ENCODE measurements at regions not wholly inside any gene's neighbourhood (a gene's known extent, or its start where the extent isn't known, plus 50 kb on each side); places are given as distances from the start of the nearest gene placed in this dataset.

DNA sequence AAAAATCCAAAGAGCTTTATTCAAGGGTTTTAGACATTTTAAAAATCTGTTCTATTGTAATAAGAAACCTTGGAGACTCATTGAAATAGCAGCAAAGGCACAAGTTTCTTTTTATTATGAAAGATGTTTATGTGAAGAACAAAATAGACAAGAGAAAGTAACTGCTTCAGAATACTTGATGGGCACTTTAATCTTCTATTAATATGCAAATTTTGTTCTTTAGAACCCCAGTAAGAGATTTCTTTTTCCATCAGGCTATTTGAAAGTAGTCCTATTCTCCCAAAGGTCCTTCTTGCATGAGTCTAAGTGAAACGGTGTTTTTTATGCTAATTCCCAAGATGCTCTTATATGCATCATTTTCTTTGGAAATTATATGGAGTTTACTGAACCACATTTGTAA, 602.0 kb downstream of the EFNA5 start:
- Histone ChIP-seq H3K27me3 (ENCODE audit: control insufficient read depth, insufficient read depth, low read length) (no peaks in the 10 kb centered on the region), H3K4me1 (ENCODE audit: control insufficient read depth in 2 of 3, insufficient read depth in 2 of 3, low read depth in 1 of 3, low read length in 3 of 3) (no peaks in the 10 kb centered on the region), H3K4me3 (ENCODE audit: low read length in 3 of 3) (no peak overlapping the region), H3K9ac (ENCODE audit: low read length in 3 of 3) (no peak overlapping the region), H3K27ac (ENCODE audit: low read depth in 2 of 2, low read length in 2 of 2) (no peak overlapping the region), H3K36me3 (ENCODE audit: control insufficient read depth in 2 of 3, insufficient read depth in 3 of 3, low read length in 3 of 3) (no peaks in the 10 kb centered on the region), H3K9me3 (ENCODE audit: control insufficient read depth in 2 of 3, insufficient read depth in 1 of 3, low read length in 3 of 3) (peaks cover 0 to 2% (median 0%) of the 10 kb centered on the region in 3 donors)
- intact Hi-C loops (cut with DNase I) = no loop called here
- no peak for FAIRE-seq
- TF ChIP-seq, protein P1, sequence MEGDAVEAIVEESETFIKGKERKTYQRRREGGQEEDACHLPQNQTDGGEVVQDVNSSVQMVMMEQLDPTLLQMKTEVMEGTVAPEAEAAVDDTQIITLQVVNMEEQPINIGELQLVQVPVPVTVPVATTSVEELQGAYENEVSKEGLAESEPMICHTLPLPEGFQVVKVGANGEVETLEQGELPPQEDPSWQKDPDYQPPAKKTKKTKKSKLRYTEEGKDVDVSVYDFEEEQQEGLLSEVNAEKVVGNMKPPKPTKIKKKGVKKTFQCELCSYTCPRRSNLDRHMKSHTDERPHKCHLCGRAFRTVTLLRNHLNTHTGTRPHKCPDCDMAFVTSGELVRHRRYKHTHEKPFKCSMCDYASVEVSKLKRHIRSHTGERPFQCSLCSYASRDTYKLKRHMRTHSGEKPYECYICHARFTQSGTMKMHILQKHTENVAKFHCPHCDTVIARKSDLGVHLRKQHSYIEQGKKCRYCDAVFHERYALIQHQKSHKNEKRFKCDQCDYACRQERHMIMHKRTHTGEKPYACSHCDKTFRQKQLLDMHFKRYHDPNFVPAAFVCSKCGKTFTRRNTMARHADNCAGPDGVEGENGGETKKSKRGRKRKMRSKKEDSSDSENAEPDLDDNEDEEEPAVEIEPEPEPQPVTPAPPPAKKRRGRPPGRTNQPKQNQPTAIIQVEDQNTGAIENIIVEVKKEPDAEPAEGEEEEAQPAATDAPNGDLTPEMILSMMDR (IDR thresholded peaks at IDR 0.05; ENCODE audit: borderline replicate concordance, extremely low read depth, insufficient read depth) = no peak
- no peak for DNase-seq

DNA sequence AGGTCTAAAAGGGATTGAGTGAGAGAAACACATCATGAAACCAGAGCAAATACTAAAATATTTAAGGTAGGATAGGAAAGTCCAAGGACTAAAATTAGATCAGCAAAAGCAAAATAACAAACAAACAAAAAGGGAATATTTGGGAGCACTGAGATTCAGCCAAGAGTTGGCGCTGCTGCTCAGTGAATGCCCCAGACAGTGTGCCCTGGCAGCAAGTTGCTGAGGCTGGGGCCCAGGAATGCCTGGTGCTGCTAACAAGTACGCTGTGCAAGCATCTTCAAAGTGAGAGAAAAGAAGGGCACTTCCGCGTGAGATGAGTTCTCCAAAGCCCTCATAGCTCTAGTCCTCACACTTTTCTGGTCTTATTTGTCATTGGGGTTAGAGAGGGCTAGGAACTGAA, 603.3 kb downstream of the EFNA5 start:
- DNase-seq (no peak), FAIRE-seq (no peak)
- peaks cover 0 to 2% (median 0%) of the 10 kb centered on the region in 3 donors for H3K9me3 ChIP-seq (ENCODE audit: control insufficient read depth in 2 of 3, insufficient read depth in 1 of 3, low read length in 3 of 3)
- TF ChIP-seq, protein P1 (IDR thresholded peaks at IDR 0.05; ENCODE audit: borderline replicate concordance, extremely low read depth, insufficient read depth) = no peak
- H3K27me3 ChIP-seq (ENCODE audit: control insufficient read depth, insufficient read depth, low read length) = no peaks in the 10 kb centered on the region
- H3K27ac ChIP-seq (ENCODE audit: low read depth in 2 of 2, low read length in 2 of 2) = no peak overlapping the region
- H3K9ac ChIP-seq (ENCODE audit: low read length in 3 of 3) = no peak overlapping the region
- no peaks in the 10 kb centered on the region for H3K4me1 ChIP-seq (ENCODE audit: control insufficient read depth in 2 of 3, insufficient read depth in 2 of 3, low read depth in 1 of 3, low read length in 3 of 3)
- intact Hi-C loops (cut with DNase I) = no loop called here
- no peaks in the 10 kb centered on the region for H3K36me3 ChIP-seq (ENCODE audit: control insufficient read depth in 2 of 3, insufficient read depth in 3 of 3, low read length in 3 of 3)
- no peak overlapping the region for H3K4me3 ChIP-seq (ENCODE audit: low read length in 3 of 3)

DNA sequence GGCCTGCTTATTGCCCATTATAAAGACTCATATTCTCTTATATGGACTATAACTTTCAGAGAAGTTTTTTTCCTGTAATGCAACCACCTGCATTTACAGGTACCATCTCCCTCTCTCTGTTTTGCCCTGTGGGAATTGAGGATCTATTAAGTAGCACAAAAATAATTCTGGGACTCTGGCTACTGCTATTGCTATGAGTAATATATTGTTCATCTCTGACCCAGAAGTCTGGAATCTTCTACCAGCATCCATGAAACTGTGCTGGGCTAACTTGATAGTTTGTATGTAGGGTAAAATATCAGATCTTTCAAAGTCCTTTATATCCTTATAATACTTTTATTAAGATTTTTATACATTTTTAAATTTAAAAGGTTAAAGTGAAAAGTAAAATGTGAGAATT, 607.2 kb downstream of the EFNA5 start:
- H3K36me3 ChIP-seq (ENCODE audit: control insufficient read depth in 2 of 3, insufficient read depth in 3 of 3, low read length in 3 of 3) = no peaks in the 10 kb centered on the region
- H3K9ac ChIP-seq (ENCODE audit: low read length in 3 of 3) = no peak overlapping the region
- TF ChIP-seq, protein P1 (IDR thresholded peaks at IDR 0.05; ENCODE audit: borderline replicate concordance, extremely low read depth, insufficient read depth) = no peak
- DNase-seq (no peak), FAIRE-seq (no peak)
- H3K27me3 ChIP-seq (ENCODE audit: control insufficient read depth, insufficient read depth, low read length) = no peaks in the 10 kb centered on the region
- no peak overlapping the region for H3K4me3 ChIP-seq (ENCODE audit: low read length in 3 of 3)
- intact Hi-C loops (cut with DNase I) = no loop called here
- H3K27ac ChIP-seq (ENCODE audit: low read depth in 2 of 2, low read length in 2 of 2) = no peak overlapping the region
- H3K9me3 ChIP-seq (ENCODE audit: control insufficient read depth in 2 of 3, insufficient read depth in 1 of 3, low read length in 3 of 3) = no peaks in the 10 kb centered on the region
- no peaks in the 10 kb centered on the region for H3K4me1 ChIP-seq (ENCODE audit: control insufficient read depth in 2 of 3, insufficient read depth in 2 of 3, low read depth in 1 of 3, low read length in 3 of 3)

DNA sequence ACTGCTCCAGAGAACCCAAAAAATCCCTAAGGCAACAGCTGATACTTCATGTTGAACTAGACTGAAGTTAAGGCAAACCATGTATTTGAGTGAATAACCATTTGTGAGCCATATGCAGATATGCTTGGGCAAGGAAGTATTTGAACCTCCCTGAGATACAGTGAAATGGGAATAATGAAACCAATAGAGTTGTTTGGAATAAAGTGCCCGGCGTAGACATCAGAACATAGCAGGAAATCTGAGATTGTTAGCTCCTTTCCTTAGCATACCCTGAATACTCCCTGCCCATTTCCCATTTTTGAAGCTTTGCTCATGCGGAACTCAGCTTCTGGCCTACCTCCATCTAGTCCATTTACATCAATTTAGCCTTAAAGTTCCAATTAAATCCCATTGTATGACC, 611.9 kb downstream of the EFNA5 start:
- TF ChIP-seq, protein P1 (IDR thresholded peaks at IDR 0.05; ENCODE audit: borderline replicate concordance, extremely low read depth, insufficient read depth) = no peak
- intact Hi-C loops (cut with DNase I) = no loop called here
- DNase-seq (no peak), FAIRE-seq (no peak)
- Histone ChIP-seq H3K36me3 (ENCODE audit: control insufficient read depth in 2 of 3, insufficient read depth in 3 of 3, low read length in 3 of 3) (no peaks in the 10 kb centered on the region), H3K27me3 (ENCODE audit: control insufficient read depth, insufficient read depth, low read length) (no peaks in the 10 kb centered on the region), H3K4me1 (ENCODE audit: control insufficient read depth in 2 of 3, insufficient read depth in 2 of 3, low read depth in 1 of 3, low read length in 3 of 3) (no peaks in the 10 kb centered on the region), H3K27ac (ENCODE audit: low read depth in 2 of 2, low read length in 2 of 2) (no peak overlapping the region), H3K4me3 (ENCODE audit: low read length in 3 of 3) (no peak overlapping the region), H3K9ac (ENCODE audit: low read length in 3 of 3) (no peak overlapping the region), H3K9me3 (ENCODE audit: control insufficient read depth in 2 of 3, insufficient read depth in 1 of 3, low read length in 3 of 3) (no peaks in the 10 kb centered on the region)
